OCI-LY7 (cell line): ENCODE measurements at regions not wholly inside any gene's neighbourhood (a gene's known extent, or its start where the extent isn't known, plus 50 kb on each side); places are given as distances from the start of the nearest gene placed in this dataset.

Experiments
- EZH2phosphoT487 ChIP-seq: fragments of 200-600 bp; sonication (generic); IDR thresholded peaks from 2 replicates; pipeline ENCODE4 v1.6.1; 2018; ENCODE audit warnings: low read depth, borderline replicate concordance, mild to moderate bottlenecking, mixed run types, antibody characterized with exemption, low read length, moderate library complexity, mixed read lengths
- TF ChIP-seq, protein P1 (sequence below): fragments of 200-600 bp; sonication (generic); conservative IDR thresholded peaks from 2 replicates; pipeline ENCODE4 v1.5.1; 2014; ENCODE audit warnings: mild to moderate bottlenecking, antibody characterized with exemption, low read length, moderate library complexity, mixed read lengths

DNA sequence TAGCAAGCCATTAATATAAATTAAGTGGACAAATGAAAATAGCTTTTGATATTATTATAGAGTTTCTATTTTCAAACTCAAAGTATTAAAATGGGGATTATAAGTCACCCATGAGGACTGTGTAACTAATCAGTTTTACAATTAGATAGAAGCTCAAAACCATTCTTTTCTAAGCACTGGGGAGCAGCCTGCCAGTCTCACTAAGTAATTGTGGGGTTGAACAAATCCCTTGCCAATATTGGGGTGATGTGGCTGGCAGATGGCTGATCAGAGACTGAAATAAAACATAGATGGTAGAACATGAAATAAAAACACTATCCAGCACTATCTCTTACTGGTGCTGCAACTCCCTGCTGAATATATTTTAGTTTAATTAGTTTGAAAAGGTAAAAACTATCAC lies 353.2 kb downstream of the FLRT2 start:
- TF ChIP-seq EZH2phosphoT487 = no peak
- TF ChIP-seq, protein P1, sequence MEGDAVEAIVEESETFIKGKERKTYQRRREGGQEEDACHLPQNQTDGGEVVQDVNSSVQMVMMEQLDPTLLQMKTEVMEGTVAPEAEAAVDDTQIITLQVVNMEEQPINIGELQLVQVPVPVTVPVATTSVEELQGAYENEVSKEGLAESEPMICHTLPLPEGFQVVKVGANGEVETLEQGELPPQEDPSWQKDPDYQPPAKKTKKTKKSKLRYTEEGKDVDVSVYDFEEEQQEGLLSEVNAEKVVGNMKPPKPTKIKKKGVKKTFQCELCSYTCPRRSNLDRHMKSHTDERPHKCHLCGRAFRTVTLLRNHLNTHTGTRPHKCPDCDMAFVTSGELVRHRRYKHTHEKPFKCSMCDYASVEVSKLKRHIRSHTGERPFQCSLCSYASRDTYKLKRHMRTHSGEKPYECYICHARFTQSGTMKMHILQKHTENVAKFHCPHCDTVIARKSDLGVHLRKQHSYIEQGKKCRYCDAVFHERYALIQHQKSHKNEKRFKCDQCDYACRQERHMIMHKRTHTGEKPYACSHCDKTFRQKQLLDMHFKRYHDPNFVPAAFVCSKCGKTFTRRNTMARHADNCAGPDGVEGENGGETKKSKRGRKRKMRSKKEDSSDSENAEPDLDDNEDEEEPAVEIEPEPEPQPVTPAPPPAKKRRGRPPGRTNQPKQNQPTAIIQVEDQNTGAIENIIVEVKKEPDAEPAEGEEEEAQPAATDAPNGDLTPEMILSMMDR = no peak
